B cell (primary cell): ENCODE measurements at regions not wholly inside any gene's neighbourhood (a gene's known extent, or its start where the extent isn't known, plus 50 kb on each side); places are given as distances from the start of the nearest gene placed in this dataset.

Experiments used
- CTCF ChIP-seq: fragments of 200-600 bp; IDR thresholded peaks from one replicate; pipeline ENCODE4 v1.8.0; 2022; ENCODE audit warnings: antibody characterized with exemption, mild to moderate bottlenecking
- EZH2 ChIP-seq: IDR thresholded peaks from 2 replicates; pipeline ENCODE4 v1.6.1; 2012; ENCODE audit warnings: borderline replicate concordance, low read depth, mild to moderate bottlenecking, moderate library complexity, low read length; ENCODE audit not compliant: insufficient read depth, poor library complexity, severe bottlenecking

GRCh38 chr13:39123578-39123977 is 85.3 kb downstream of the NHLRC3 start:
- TF ChIP-seq CTCF, result no peak
- TF ChIP-seq EZH2, result no peak
